HG02943 (cell line): ENCODE measurements at regions not wholly inside any gene's neighbourhood (a gene's known extent, or its start where the extent isn't known, plus 50 kb on each side); places are given as distances from the start of the nearest gene placed in this dataset.

Experiments
- ATAC-seq: cut with Tn5 transposase; IDR thresholded peaks from one replicate; pipeline ENCODE4 v1.9.1; 2021; ENCODE audit warnings: mild to moderate bottlenecking, low read depth, moderate library complexity; ENCODE audit not compliant: unreplicated experiment

DNA sequence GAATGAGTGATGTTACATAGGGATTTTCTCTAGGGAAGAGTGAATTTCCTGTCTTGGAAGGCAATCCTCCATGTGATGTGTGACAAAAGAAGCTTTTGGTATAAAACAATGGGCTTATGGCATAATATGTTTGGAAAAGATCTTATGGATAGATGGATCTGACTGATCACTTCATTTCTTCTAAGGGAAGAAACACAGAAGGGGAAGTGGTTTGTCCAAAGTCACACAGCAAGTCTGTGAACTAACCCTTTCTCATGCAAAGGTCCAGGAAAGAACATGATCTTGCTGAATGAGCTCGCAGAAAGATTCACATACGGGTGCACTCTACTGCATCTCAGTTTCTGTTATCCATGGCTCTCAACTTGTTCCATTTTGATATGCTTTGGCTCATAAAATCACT, 575.9 kb upstream of the JAG1 start:
- no peak for ATAC-seq

DNA sequence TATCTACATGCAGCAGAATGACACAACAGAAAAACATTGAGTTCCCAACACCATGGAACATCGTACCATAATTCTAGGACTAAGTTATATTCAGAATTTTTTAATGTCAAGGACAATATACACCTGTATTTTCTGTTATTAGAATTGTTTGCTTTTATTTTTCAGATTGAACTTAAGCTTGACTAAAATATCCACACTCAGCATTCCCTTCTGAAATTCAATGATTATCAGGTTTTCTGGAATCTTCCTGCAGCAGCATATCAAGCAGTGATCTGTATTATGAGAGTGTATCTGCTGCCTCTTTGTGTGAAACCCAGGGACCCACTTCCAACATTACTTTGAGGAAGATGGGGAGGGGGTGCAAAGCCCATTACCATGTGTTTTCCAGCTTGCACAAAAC, 578.6 kb upstream of the JAG1 start:
- ATAC-seq = no peak

DNA sequence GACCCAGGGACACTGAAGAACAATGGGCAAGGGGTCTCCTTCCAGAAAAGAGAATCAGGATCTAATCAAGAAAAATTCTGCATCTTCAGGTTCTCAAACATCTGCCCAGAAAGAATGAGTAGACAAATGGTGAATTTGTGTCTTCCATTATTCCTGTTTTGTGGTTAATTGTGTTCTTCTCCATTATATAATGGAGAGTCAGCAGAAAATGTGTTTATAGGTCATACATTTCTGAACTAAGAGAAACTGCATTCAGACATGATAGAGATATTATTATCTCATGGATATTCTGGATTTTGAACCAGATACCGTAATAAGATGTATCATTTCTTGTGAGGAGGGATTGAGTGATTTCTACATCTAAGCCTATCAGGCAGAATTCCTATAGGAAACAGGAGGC, 581.7 kb upstream of the JAG1 start:
- ATAC-seq = no peak

DNA sequence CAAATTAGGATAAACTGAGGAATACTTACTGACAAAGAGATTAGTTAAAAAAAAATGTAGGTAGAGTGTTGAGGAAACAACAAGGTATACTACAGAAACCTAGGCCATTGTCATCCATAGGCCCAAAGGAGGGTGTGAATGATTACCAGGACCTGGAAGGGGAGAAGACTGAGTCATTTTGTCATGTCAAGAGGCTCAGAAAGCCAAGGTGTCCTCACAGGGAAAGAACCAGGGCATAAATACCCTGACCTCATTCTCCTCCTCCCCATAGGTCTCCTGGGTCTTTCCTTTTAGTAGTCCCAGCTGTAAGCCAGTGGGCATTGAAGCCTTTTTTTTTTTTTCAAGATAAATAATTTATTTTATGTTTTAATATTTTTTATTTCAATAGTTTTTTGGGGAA, 582.1 kb upstream of the JAG1 start:
- no peak for ATAC-seq

DNA sequence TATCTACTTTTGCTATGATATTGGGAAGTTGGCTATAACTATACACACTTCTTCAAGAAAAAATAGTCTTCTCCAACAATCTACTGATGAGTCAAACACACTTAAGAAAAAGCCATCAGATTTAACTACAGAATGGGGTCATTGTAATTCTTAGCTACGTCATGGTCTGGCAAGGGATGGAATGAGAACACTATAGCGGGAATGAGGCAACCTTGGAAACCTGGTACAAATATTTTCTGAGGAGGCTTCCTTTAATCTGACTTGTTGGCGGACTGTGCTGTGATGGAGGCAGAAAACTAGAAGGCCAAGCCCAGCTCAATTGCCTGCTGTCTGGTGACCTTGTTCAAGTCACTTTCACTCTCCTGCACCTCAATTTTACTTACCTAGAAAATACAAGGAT, 586.8 kb upstream of the JAG1 start:
- ATAC-seq = no peak

DNA sequence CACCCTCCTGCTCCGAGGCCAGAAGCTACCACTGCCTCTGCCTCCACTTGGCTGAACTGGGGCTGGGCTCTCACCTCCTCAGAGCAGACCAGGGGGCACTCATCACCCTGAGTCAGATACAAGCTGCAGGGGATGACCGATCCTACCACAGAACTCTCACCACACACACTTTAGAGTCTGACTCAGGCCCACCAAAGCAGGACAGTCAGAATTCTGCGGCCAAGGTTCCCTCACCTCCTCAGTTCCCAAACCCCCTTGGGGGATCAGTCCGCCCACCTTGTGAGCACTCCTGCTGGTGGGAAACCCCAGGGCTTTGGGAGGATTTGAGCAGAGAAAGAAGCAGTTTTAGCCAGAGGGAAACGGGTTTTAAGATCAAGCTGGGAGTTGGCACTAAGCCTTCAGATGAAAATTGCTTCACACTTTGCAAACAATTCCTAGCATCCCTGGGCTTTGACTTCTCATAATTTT, 587.8 kb upstream of the JAG1 start:
- no peak for ATAC-seq

DNA sequence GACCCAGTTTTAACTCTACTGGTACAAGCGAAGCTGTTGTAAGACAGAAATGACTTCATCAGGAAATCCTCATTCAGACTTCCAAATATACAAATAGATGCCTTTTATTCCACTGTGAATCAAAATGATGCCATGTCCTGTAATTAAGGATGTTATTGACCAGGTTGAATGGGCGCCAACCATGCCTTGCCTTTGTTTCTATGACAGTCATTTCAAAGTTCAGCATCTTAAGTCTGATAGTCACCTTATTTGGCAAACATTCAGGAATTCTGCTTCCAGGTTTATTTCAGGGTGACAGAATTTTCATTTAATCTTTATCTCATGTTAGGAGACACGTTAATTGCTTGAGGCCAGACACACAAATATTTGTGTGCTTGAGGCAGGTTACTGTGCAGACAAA, 592.8 kb upstream of the JAG1 start:
- ATAC-seq = no peak

DNA sequence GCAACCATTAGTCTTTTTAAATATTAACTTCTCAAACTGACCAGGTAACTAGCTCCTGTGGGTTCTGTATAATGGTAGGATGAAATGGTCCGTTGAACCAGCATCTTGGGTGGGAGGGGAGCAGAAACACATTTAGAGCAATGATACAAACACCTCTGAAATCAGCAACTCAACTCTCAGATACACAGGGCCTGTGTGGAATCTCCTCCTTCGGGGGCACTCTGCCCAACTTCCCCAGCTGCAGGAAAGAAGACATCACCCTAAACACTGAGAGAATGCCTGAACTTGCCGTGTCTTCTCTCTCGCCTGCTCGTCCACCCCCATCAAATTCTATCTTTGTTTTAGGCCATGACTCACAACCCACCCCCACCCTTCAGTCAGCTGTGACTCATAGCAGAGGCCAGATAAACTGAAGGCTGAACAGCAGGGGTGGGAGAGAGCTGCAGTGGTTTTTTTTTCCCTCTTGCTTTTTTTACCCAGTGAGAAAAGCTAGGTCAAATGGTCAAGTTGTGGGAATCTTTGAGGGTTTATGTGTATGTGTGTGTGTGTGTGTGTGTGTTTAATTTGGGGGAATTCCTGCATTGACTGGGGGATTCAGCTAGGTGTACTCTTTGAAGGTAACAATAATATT, 593.4 kb upstream of the JAG1 start:
- peak; percentile 43 for ATAC-seq

DNA sequence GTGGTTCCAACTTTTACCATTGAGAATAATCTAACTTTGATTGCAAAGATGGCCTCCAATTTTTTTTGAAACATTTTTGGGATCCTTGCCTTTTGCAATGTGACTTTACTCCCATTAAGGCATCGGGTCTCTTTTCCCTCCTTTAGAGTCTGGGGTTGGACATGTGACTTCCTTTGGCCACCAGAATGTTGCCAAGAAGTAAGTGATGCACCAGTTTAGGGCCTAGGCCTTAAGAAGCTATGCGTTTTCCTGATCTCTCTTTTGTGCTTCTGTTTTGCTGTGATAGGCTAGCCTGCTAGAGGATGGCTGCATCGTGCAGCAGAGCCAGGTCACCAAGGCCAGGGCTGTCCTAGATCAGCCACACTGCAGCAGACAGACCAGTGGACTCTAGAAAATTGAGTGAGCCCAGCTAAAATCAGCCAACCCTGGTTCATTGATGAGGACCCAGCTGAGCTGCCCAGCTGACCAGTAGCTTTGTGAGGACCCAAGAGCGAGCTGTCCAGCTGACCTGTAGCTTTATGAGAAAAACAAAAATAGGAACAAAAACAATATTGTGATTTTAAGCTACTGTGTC, 594.0 kb upstream of the JAG1 start:
- ATAC-seq = no peak

DNA sequence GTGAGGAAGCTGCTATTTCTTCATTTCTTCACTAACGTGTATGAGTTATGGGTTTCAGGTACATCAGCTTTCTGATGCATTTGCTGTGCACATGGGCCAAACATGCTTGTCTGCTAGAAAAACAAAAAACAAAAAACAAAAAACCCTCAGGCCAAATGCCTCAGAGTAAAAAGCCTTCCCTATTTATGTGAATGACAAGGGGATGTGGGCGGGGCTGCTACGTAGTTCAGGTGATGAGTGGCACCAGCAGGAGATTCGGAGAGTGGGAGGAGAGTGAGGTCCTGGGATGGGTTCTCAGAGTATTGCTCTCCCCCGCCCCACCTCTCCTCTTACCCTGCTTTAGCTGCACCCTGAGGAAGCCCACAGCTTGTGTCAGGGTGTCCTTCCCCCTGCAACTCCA, 596.8 kb upstream of the JAG1 start:
- no peak for ATAC-seq

DNA sequence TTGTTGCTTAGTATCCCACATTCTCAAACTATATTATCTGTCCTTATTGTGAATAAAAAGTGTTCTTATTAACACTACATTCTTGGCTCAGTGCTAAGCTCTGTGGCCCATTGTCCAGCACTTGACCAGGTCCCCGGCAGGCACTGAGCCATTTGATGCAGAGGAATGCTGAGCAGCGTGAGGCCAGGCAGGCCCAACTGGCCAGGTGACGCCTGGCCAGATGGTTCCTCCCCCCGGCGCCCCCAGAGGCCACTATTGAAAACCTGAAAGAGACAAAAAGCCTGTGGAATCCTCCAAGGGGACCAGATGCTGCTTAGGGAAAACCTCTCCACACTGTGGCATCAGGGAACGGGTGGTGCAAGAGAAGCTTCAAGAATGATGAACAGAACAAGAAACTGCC, 597.5 kb upstream of the JAG1 start:
- ATAC-seq = no peak

DNA sequence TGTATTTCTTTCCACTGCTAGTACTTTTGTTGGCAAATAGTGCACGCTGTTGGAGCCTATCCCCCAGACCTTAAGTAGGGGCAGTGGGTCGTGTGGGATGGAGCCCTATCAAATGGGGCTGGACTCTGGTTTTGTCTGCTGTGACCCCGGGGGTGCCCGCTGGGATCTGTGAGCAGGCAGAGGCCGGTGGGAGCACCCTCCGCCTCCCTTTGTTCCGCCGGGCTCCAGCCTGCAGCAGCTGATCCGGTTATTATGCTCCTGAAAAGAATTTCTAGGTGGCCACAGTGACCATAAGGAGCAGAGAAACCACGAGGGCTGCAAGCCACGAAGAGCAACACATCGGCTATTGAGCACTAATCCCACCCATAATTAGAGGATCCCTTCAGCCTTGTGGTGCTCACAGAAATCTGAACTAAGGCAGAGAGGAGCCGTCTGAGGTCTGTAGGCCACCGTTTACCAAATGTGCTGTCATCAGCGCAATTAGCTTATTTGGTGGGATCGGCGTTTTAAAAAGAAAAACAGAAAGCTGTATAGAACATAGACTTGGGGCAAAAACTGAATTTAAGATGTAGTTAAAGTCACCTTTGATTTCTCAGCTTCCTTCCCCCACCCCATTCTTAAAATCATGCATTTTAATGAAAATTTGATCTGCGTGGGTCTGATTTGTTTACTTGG, 598.3 kb upstream of the JAG1 start:
- ATAC-seq = no peak

DNA sequence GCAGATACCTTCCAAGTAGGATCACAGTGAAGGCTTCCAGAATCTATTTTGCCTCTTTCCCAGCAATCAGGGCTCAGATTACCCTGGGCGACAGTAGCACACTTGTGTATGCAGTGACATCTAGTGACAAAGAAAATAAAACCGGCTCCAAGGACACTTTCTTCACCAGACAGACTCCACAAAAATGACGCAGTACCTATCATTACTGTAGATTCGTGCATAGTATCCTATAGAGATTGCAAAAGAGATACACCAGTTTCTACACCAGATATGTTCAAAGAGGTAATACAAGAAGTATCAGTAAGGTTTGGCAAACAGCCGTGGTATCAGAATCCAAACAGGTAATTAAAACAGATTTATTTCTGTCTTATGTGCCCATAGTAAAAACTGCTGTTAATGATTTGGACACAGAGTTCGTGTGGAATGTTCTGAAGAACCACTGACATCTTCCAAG, 600.4 kb upstream of the JAG1 start:
- no peak for ATAC-seq

DNA sequence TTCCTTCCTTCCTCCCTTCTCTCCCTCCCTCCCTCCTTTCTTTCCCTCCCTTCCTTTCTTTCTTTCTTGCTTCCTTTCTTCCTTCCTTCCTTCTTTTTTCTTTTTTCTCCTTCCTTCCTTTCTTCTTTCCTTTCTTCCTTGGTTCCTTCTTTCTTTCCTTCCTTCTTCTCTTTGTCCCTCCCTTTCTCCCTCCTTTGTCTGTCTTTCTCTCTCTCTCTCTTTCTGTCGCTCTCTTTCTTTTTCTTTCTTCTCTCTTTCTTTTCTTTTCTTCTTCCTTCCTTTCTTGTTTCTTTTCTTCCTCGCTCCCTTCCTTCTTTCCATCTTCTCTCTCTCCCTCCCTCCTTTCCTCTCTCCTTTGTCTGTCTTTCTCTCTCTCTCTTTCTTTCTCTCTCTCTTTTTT, 601.9 kb upstream of the JAG1 start:
- no peak for ATAC-seq

DNA sequence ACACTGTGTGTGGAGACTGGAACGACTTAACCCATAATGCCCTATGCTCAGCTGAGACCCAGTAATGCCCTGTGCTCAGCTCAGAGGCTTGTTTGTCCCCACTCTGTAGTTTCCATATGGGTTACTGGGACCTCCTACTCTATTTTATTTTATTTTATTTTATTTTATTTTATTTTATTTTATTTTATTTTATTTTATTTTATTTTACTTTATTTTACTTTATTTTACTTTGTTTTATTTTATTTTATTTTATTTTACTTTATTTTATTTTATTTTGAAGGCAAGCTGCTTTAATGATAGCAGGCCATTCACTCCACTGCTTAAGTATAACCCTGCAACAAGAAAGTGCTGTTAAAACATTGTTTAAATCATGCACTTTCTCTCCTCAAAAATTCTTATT, 603.4 kb upstream of the JAG1 start:
- ATAC-seq = no peak

DNA sequence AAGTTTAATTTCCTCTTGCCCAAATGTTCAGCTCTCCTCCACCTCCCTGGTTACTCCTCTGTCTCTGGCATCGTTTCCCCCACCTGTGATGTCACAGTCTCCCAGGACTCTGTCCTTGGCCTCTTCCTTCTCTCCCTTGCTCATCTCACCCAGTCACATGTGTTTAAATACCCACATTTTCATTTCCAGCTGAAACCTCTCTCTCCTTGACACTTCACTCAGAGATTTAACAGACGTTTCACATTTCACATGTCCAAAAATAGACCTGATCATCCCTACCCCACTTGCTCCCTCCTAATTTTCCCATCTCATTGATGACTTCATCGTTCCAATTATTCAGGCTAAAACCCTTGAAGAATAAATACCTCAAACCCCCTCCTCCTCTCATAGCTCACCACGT, 604.1 kb upstream of the JAG1 start:
- no peak for ATAC-seq

DNA sequence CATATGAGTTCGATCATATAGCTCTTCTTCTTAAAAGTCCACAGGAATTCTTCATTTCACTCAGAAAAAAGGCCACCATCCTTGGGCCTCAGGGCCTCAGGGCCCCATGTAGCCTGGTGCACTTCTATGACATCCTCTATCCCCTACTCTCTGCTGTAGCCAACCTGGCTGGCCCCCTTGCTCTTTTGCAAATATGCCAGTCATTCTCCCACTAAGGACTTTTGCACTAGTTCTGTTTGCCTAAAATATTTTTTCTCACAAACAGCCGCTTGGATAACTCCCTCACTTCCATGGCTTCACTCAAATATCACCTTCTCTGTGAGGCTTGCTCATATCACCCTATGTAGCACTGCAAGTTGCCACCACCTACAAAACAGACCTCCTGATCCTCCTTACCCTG, 604.7 kb upstream of the JAG1 start:
- no peak for ATAC-seq

DNA sequence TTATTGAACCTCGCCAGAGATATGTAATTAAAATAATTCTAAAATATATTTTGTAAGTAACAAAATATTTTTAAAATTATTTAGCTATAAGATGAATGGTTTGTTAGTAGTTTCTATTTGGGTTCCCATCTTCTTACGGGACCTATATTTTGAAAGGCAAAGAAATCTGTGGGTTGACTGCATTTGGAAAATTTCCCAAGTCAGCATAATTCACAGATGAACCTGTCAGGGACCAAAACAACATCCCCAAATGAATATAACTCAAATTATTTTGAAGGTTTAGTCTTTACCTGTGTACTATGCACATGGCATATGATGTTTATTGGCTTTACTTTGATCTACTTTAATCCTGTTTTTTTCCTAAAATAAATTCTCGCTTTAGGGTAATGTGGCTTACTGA, 607.4 kb upstream of the JAG1 start:
- no peak for ATAC-seq

DNA sequence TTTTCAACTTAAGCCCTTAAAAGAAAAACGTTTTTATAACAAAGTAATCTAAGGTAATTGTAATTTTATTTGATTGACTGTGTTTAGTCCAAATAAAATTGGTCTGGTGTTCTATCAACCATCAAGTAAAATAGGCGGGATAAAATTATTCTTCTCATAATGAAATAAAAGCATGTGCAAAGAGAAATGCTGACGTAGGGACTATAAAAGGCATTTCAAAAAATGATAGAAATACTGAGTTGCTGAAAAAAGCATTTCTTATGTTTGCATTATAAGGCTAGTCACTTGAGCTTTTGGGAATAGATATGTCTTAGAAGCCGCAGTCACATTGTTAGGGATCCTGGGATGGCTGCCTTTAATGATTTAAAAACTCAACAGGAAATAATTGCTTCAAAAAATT, 608.0 kb upstream of the JAG1 start:
- no peak for ATAC-seq

DNA sequence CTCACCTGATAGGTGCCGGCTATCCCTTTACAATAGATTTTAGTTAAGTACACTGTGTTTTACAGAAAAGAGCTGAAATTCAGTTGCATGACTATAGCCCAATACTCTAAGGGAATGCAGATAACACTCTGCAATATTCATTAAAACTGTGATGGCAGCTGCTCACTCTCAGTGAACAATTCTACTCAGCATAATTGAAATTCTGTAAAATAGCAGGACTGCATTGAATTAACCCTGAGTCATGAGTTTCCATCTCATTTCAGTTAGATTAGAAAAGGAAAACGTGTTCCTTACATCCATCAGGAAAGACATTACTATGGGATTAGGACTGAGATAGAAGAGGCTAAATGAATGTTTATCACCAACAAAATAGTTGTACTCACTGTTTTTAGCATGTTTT, 613.3 kb upstream of the JAG1 start:
- ATAC-seq = no peak

DNA sequence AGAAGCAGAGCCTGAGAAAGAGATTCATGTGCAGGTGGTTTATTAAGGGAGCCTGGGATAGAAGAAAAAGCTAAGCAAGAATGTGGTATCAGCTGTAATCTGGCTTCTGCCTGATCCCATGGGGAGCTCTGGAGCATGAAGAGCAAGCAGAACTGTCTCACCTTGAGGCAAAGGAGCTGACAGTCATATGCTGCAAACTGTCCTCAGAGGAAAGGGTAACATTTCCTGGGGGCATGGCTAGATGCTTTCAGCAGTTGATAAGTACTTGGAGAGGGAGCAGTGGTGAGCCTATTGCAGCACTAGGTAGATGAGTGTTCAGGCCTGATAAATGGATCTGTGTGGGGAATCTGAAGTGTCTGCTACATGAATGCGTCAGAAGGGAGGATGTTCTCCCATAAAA, 621.5 kb upstream of the BTBD3 start:
- no peak for ATAC-seq

DNA sequence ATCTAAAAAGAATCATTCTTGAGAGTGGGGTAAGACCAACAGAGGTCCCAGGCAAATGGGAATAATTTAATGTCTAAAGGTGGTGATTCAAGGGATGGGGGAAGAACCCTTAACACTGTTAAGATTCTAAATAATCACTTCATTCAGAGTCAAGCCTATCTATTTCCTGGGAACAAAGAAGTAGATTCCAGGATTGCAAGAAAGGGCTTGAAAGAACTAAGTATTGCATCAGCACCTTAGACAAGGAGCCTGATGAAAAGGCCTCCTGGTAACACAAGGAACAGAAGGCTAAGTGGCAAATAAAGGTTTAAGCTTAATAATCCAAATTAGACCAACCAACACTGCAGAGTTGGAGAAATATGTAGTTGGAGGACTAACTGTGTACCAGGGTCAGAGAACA, 620.7 kb upstream of the BTBD3 start:
- no peak for ATAC-seq
